Uterus (tissue), 2 donors: ENCODE measurements at regions not wholly inside any gene's neighbourhood (a gene's known extent, or its start where the extent isn't known, plus 50 kb on each side); places are given as distances from the start of the nearest gene placed in this dataset.

Experiments used
- CTCF ChIP-seq, 4 experiments: fragments of 200-600 bp in 2 of 4; fragments of 450-650 bp in 2 of 4; sonication (generic) in 2 of 4; IDR thresholded peaks; one replicate each; pipeline ENCODE4 v1.5.1; 2016 to 2019; ENCODE audit warnings: antibody characterized with exemption in 4 of 4, mild to moderate bottlenecking in 2 of 4, moderate library complexity in 1 of 4
- POLR2A ChIP-seq, 2 donors: fragments of 450-650 bp; IDR thresholded peaks; one replicate each; pipeline ENCODE4 v1.6.1; 2016; ENCODE audit warnings: antibody characterized with exemption in 2 of 2, mild to moderate bottlenecking in 1 of 2, moderate library complexity in 1 of 2

GRCh38 chr14:44607701-44608100 lies 100.6 kb upstream of the FSCB start:
- TF ChIP-seq POLR2A (IDR thresholded peaks at IDR 0.05) (no peak), CTCF (IDR thresholded peaks at IDR 0.05) (no peak)
